Ovary (tissue), 7 donors: ENCODE measurements at regions not wholly inside any gene's neighbourhood (a gene's known extent, or its start where the extent isn't known, plus 50 kb on each side); places are given as distances from the start of the nearest gene placed in this dataset.

Source experiments
- DNase-seq, 5 donors: peaks; one replicate each; pipeline ENCODE4 v3.0.0-alpha.2; 2019 to 2020
- H3K27ac ChIP-seq, 2 donors: fragments of 200-600 bp; one replicate each; pipeline versions ENCODE4 v1.5.1 to v1.8.0; 2019 to 2022
- H3K27me3 ChIP-seq: fragments of 200-600 bp; one replicate; pipeline ENCODE4 v1.8.0; 2022
- H3K36me3 ChIP-seq: fragments of 200-600 bp; sonication (generic); one replicate; pipeline ENCODE4 v1.5.1; 2019
- H3K4me1 ChIP-seq: one replicate; pipeline ENCODE4 v1.8.1; 2013; ENCODE audit warnings: mild to moderate bottlenecking, moderate library complexity; ENCODE audit not compliant: insufficient read depth
- H3K4me3 ChIP-seq: fragments of 200-600 bp; sonication (generic); one replicate; pipeline ENCODE4 v1.5.1; 2017
- H3K9me3 ChIP-seq, 2 donors: fragments of 200-600 bp in 1 of 2; sonication (generic) in 1 of 2; one replicate each; pipeline versions ENCODE4 v1.5.1 to v1.8.1; 2013 to 2019; ENCODE audit warnings: mild to moderate bottlenecking in 1 of 2, moderate library complexity in 1 of 2
- EP300 ChIP-seq: sonication (generic); formaldehyde crosslinking; IDR thresholded peaks from one replicate; pipeline ENCODE4 v1.6.1; 2017; ENCODE audit warnings: antibody characterized with exemption
- POLR2A ChIP-seq: fragments of 450-650 bp; IDR thresholded peaks from one replicate; pipeline ENCODE4 v1.6.1; 2017; ENCODE audit warnings: antibody characterized with exemption, mild to moderate bottlenecking, moderate library complexity
- WGBS, 3 donors: extraction: QIAGEN DNeasy Blood & Tissue Kit in 1 of 3; methylation state at CpG; one replicate each; pipeline versions ENCODE4 v1.1.5 to v1.1.7; 2013 to 2017; 5-methylcytosine and 5-hydroxymethylcytosine counted together
- intact Hi-C, 4 donors: fragments of 100-400 bp; cut with DNase I; formaldehyde crosslinking; loops; one replicate each; pipeline versions ENCODE4 v1.11.0 to v1.15.1; 2022 to 2023
- TF ChIP-seq, protein P1 (sequence below), 3 donors: fragments of 450-650 bp in 2 of 3; fragments of 200-600 bp in 1 of 3; IDR thresholded peaks; one replicate each; pipeline versions ENCODE4 v1.5.1 to v1.8.0; 2016 to 2022; ENCODE audit warnings: antibody characterized with exemption in 3 of 3, mild to moderate bottlenecking in 1 of 3
- donor health status: DM: no; HTN: no; CAD: no; lungs with moderate emphysema.
- donor health status: DM: no; HTN: no; CAD: no.
- donor health status: Bipolar disorder and iron deficiency.
- donor health status: DM: no; HTN: no; CAD: no.
- donor health status: DM: yes; HTN: yes; CAD: no.

DNA sequence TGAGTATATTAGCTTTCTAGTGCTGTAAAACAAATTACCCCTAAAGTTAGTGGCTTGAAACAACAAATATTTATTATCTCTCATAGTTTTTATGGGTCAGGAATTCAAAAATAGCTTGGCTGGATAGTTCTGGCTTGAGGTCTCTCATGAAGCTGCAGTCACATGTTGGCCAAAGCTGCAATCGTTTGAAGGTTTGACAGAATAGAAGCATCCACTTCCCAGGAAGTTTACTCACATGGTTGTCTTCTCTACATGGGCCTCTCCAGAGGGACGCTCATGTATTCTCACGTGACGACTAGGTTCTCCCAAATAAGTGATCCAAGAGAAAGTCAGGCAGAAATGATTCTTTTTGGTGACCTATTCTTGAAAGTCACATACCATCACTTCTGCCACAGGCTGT is 99.1 kb downstream of the NIBAN1 start:
- Histone ChIP-seq H3K9me3 (no peaks in the 10 kb centered on the region), H3K4me3 (no peak overlapping the region), H3K4me1 (no peaks in the 10 kb centered on the region), H3K36me3 (no peaks in the 10 kb centered on the region), H3K27ac (no peak overlapping the region), H3K27me3 (no peaks in the 10 kb centered on the region)
- DNase-seq, result no peak
- 73 to 86% (median 77%) methylated on average over 4 of the region's 4 CpGs for WGBS, 3 donors
- TF ChIP-seq, protein P1, sequence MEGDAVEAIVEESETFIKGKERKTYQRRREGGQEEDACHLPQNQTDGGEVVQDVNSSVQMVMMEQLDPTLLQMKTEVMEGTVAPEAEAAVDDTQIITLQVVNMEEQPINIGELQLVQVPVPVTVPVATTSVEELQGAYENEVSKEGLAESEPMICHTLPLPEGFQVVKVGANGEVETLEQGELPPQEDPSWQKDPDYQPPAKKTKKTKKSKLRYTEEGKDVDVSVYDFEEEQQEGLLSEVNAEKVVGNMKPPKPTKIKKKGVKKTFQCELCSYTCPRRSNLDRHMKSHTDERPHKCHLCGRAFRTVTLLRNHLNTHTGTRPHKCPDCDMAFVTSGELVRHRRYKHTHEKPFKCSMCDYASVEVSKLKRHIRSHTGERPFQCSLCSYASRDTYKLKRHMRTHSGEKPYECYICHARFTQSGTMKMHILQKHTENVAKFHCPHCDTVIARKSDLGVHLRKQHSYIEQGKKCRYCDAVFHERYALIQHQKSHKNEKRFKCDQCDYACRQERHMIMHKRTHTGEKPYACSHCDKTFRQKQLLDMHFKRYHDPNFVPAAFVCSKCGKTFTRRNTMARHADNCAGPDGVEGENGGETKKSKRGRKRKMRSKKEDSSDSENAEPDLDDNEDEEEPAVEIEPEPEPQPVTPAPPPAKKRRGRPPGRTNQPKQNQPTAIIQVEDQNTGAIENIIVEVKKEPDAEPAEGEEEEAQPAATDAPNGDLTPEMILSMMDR (IDR thresholded peaks at IDR 0.05), result no peak
- TF ChIP-seq POLR2A (no peak), EP300 (no peak)
- intact Hi-C loops, result loop anchor here in 1 of 4 donors (5.0 kb wide), 1 partner anchor 232 kb away; no protein-coding TSS in a partner anchor

DNA sequence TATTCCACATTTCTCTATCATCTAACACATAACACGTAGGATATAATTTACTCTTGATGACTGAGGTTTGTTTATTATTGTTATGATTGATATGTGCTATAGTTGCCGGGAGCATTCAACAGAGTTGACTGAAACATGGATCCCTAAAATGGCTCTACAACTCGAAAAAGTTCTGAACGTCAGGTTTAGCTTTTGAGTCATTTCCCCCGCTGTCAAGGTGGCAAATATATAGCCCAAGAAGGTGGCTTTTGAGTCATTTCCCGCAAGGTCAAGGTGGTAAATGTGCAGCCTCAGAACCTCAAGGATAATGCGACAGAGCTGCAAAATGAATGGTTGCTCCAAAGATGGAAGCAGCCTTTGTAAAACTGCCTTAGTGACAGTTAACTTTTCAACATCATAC is 104.0 kb downstream of the NIBAN1 start:
- Histone ChIP-seq H3K4me3 (no peak overlapping the region), H3K9me3 (no peaks in the 10 kb centered on the region), H3K27ac (no peak overlapping the region), H3K4me1 (no peaks in the 10 kb centered on the region), H3K27me3 (no peaks in the 10 kb centered on the region), H3K36me3 (no peaks in the 10 kb centered on the region)
- TF ChIP-seq, protein P1 (IDR thresholded peaks at IDR 0.05), result no peak
- TF ChIP-seq POLR2A, result no peak
- no peak for TF ChIP-seq EP300
- intact Hi-C loops, result no loop called here
- no peak for DNase-seq
- WGBS, 3 donors, result 80 to 91% (median 85%) methylated on average over 7 of the region's 7 CpGs

DNA sequence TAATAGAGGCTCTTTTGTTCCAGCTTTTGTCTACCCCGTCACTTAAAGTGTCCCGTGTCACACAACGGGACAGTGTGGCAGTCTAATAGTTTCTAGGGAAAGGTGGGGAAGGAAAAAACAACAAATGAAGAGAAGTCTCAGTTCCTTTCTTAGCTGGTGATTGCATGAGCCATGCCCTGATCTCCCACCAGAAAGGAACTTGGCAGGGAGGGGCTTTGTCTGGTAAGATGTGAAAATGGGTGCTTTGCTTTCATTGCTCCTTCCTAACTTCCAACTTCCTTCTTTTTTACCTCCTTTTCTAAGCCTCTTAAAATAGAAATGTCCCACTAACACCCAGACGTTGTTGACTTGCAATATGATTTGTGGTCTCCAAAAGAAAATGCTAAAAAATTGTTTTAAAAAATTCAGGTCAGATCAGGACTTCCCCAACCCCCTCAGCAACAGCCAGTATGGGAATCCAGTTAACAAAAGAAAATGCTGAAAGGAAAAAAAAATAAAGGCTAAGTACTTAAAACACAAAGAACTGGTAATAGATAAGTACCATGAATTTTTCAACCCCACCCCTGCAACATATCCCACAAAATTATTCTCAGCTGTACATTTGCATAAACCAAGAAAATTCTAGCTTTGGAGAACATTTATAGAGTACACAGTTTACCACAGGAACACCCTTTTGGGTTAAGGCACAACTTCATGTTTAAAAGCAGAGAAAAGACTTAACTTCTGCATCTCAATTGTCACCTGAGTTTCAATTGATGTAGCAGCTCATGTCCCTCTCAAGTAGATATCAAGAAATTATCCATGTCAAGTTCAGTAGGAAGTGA is 106.2 kb downstream of the NIBAN1 start:
- Histone ChIP-seq H3K36me3 (no peaks in the 10 kb centered on the region), H3K27me3 (no peaks in the 10 kb centered on the region), H3K9me3 (no peaks in the 10 kb centered on the region), H3K4me1 (no peaks in the 10 kb centered on the region), H3K27ac (no peak overlapping the region), H3K4me3 (no peak overlapping the region)
- 69 to 76% (median 71%) methylated on average over 4 of the region's 4 CpGs for WGBS, 3 donors
- intact Hi-C loops, result no loop called here
- DNase-seq, result no peak
- TF ChIP-seq EP300 (no peak), POLR2A (no peak)
- TF ChIP-seq, protein P1 (IDR thresholded peaks at IDR 0.05), result no peak

DNA sequence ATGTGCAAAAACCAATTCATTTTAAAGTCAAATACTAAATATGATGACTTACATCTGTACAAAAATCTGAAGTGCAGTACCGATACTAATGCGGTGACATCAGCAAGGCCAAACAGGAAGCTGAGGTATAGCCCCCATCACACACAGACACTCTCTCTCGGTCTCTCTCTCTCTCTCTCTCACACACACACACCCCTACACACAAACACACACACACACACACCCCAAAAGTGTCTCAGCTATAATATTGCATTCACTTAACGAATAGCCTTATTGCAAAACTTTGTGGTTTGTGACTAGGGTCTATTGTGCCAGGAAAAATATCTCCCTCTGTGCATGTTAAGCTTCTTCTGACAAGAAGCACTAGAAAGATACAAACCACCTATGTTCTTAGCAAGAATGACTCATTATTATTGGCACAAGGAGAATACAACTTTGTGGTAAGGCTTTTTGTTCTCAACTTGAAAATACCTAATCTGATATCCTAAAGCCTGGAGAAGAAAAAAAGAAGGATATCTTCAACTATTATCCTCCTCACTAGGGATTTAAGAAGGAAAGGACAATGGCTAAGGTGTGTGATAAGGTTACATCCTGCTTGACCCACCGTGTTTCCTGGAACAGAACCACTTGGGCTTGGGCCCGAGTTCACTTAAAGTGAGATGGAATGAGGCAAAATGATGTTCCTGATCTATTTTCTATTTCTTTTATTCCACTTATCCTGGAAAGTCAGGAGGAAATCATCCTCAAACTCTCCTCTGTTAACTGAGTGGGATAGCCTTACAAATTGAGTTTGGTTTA is 107.1 kb downstream of the NIBAN1 start:
- no peaks in the 10 kb centered on the region for H3K4me1 ChIP-seq
- WGBS, 3 donors, result 48 to 57% (median 51%) methylated on average over 6 of the region's 6 CpGs
- no peak overlapping the region for H3K4me3 ChIP-seq
- H3K27me3 ChIP-seq, result no peaks in the 10 kb centered on the region
- no peak overlapping the region for H3K27ac ChIP-seq
- TF ChIP-seq POLR2A (no peak), EP300 (no peak)
- TF ChIP-seq, protein P1 (IDR thresholded peaks at IDR 0.05), result no peak
- H3K36me3 ChIP-seq, result no peaks in the 10 kb centered on the region
- no peak for DNase-seq
- H3K9me3 ChIP-seq, result no peaks in the 10 kb centered on the region
- intact Hi-C loops, result no loop called here
